Skin of body (tissue), 2 donors: ENCODE measurements at regions not wholly inside any gene's neighbourhood (a gene's known extent, or its start where the extent isn't known, plus 50 kb on each side); places are given as distances from the start of the nearest gene placed in this dataset. TPM values are rescaled to one million over a fixed set of nuclear protein-coding genes. Genes with fewer than 3 reads are reported as not detected.

Experiments used
- DNase-seq: peaks from one replicate; lab custom pipeline; 2025; lab: John Stamatoyannopoulos, UW
- small RNA-seq: library from RNA; depleted of rRNA; stranded (forward); fragments of <200 nt; gene quantifications from one replicate; pipeline ENCODE3, GENCODE V24; 2014; ENCODE audit warnings: low replicate concordance

- no peak for DNase-seq
Measured at GRCh38 chr10:121414366-121415062, 183.7 kb downstream of the FGFR2 start.

GRCh38 chr10:121415063-121415399, 183.2 kb downstream of the FGFR2 start:
- DNase-seq = no peak

DNA sequence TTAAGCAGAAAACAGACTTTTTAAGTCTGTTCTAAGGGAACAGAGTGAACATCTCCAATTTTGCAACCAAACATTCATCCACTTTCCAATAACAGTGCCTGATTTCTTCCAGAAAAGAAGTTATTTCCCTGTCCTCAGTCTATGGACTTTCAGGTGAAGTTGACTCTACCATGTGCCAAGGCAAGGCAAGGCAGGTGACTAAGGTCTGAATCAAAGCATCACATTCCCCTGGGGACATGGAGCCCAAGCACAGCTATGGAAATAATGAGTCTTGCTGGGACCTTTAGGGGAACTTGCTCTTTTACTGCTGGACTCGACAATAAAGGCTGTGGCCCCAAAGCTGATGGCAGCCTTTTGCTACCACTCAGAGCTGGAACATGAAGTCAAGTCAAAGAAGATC, 182.2 kb downstream of the FGFR2 start:
- DNase-seq = no peak

DNA sequence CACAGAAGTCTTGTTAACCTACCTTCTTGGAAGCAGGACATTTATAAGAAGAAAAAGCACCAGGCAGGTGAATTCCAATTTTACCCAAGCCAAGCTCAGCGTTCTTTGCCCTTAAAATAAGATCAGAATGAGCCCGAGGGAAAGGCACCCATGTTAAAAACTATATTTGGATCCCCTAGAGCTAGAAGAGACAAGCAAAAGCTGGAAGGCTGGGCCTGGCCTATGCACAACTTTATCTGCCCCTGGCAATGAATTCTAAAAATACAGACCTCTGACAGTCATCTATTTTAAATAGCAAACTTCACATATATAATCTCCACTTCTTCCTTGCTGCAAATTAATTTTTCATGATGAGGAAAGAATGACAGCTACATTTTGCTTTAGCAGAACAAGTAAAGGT, 180.9 kb downstream of the FGFR2 start:
- DNase-seq = no peak

GRCh38 chr10:121418126-121418777, 180.0 kb downstream of the FGFR2 start:
- DNase-seq = no peak

- DNase-seq = no peak
Measured at GRCh38 chr10:121420006-121420405, 178.2 kb downstream of the FGFR2 start.

DNA sequence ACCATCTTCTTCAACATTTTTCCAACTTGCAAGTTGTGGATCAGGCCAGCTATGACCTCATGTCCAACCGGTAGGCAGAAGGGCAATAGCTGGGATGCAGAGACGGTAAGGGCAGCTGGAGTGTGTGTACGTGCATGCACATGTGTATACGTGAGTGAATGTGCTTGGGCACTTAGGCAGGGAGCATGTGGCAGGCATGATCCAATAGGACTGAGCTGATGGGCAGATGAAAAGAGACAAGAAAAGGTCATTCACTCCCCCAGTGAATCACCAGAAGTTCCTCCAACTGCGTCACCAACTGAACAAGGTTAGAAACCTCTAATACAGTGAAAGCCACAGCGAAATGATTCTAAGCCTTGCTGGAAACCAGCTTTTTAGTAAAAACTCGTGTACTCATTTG, 176.1 kb downstream of the FGFR2 start:
- DNase-seq = no peak

DNA sequence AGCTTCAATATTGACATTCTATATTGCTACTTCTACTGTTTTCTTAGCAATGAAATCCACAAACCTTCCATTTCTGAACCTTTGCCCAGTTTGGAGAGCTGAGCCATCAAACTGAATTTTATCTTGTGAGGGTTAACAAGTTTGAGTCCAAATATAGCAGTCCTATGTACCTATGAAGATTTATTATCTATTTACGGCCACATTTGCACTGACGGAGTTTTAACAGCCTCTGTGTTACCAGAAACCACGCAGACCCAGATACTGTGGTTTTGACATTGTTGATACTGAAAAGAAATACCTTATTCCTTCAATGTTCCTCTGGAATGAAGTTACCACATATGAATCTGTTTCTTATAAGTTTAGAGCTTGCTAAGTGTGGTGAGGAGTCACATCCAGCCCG, 172.6 kb downstream of the FGFR2 start:
- DNase-seq = no peak

- no peak for DNase-seq
Measured at GRCh38 chr10:121426307-121426706, 171.9 kb downstream of the FGFR2 start.

Small RNA genes in the stretch of these regions (small RNA-seq; reads per million reads assigned to genes)
- gene RN7SKP167 = not detected
